ENCODE measurements at regions not wholly inside any gene's neighbourhood (a gene's known extent, or its start where the extent isn't known, plus 50 kb on each side); places are given as distances from the start of the nearest gene placed in this dataset.
"Not testable (repeated sequence)": the region's sequence is repeated elsewhere in the genome, so short reads cannot be mapped to it uniquely, and the experiment has no call there.

GRCh38 chr3:70675810-70676209 lies 363.4 kb upstream of the MDFIC2 start:
- not testable (repeated sequence) for H2AFZ ChIP-seq (ENCODE audit: insufficient read depth, low read length, poor library complexity); H3K18ac ChIP-seq (ENCODE audit: low read length); H3K27me3 ChIP-seq (ENCODE audit: insufficient read depth, low read length); H3K9ac ChIP-seq (ENCODE audit: low read length); H3K23ac ChIP-seq (ENCODE audit: low read length); H3K4ac ChIP-seq (ENCODE audit: low read depth, low read length); H3K79me2 ChIP-seq (ENCODE audit: control insufficient read depth, insufficient read depth, low read length, poor library complexity); H3K4me1 ChIP-seq (ENCODE audit: control insufficient read depth in 1 of 2, insufficient read depth in 2 of 2, low read length in 2 of 2); H2BK120ac ChIP-seq (ENCODE audit: insufficient read depth, low read length, poor library complexity); H3K27ac ChIP-seq (ENCODE audit: low read depth, low read length); H4K12ac ChIP-seq (ENCODE audit: low read depth, low read length); H2AK5ac ChIP-seq (ENCODE audit: low read length); H3K4me3 ChIP-seq (ENCODE audit: low read depth, low read length); H4K91ac ChIP-seq (ENCODE audit: low read depth, low read length); H4K8ac ChIP-seq (ENCODE audit: low read depth, low read length); H2BK5ac ChIP-seq (ENCODE audit: low read depth, low read length, poor library complexity); DNase-seq; H3K79me1 ChIP-seq (ENCODE audit: low read length); H3K9me3 ChIP-seq (ENCODE audit: insufficient read depth, low read depth, low read length); H3K14ac ChIP-seq (ENCODE audit: low read length); H3K36me3 ChIP-seq (ENCODE audit: control insufficient read depth in 1 of 2, insufficient read depth in 2 of 2, low read length in 2 of 2); H2BK12ac ChIP-seq (ENCODE audit: low read length); H3K4me2 ChIP-seq (ENCODE audit: low read length)
- no CpG with 5 or more reads among the region's 3 CpGs for WGBS (ENCODE audit: extremely low coverage, insufficient coverage, insufficient read length)

- Histone ChIP-seq H3K4me3 (ENCODE audit: low read depth, low read length) (no peak overlapping the region), H2BK120ac (ENCODE audit: insufficient read depth, low read length, poor library complexity) (no peak overlapping the region), H3K79me2 (ENCODE audit: control insufficient read depth, insufficient read depth, low read length, poor library complexity) (no peaks in the 10 kb centered on the region), H3K27me3 (ENCODE audit: insufficient read depth, low read length) (no peaks in the 10 kb centered on the region), H3K9me3 (ENCODE audit: insufficient read depth, low read depth, low read length) (no peaks in the 10 kb centered on the region), H3K4ac (ENCODE audit: low read depth, low read length) (no peak overlapping the region), H3K79me1 (ENCODE audit: low read length) (no peaks in the 10 kb centered on the region), H3K14ac (ENCODE audit: low read length) (no peak overlapping the region), H2BK12ac (ENCODE audit: low read length) (no peak overlapping the region), H2AFZ (ENCODE audit: insufficient read depth, low read length, poor library complexity) (no peak overlapping the region), H3K4me1 (ENCODE audit: control insufficient read depth in 1 of 2, insufficient read depth in 2 of 2, low read length in 2 of 2) (no peaks in the 10 kb centered on the region), H3K36me3 (ENCODE audit: control insufficient read depth in 1 of 2, insufficient read depth in 2 of 2, low read length in 2 of 2) (no peaks in the 10 kb centered on the region), H3K23ac (ENCODE audit: low read length) (no peak overlapping the region), H4K91ac (ENCODE audit: low read depth, low read length) (no peak overlapping the region), H3K4me2 (ENCODE audit: low read length) (no peak overlapping the region), H4K8ac (ENCODE audit: low read depth, low read length) (no peak overlapping the region), H4K12ac (ENCODE audit: low read depth, low read length) (no peak overlapping the region), H3K27ac (ENCODE audit: low read depth, low read length) (no peak overlapping the region), H3K18ac (ENCODE audit: low read length) (no peak overlapping the region), H2BK5ac (ENCODE audit: low read depth, low read length, poor library complexity) (no peak overlapping the region), H3K9ac (ENCODE audit: low read length) (no peak overlapping the region), H2AK5ac (ENCODE audit: low read length) (no peak overlapping the region)
- no CpG with 5 or more reads among the region's 11 CpGs for WGBS (ENCODE audit: extremely low coverage, insufficient coverage, insufficient read length)
- no peak for DNase-seq
Observed at GRCh38 chr3:70658513-70659310, 346.3 kb upstream of the MDFIC2 start.

GRCh38 chr3:70657454-70657853 lies 345.0 kb upstream of the MDFIC2 start:
- no CpG with 5 or more reads among the region's 2 CpGs for WGBS (ENCODE audit: extremely low coverage, insufficient coverage, insufficient read length)

GRCh38 chr3:70647823-70648222 lies 335.4 kb upstream of the MDFIC2 start:
- Histone ChIP-seq H2AFZ (ENCODE audit: insufficient read depth, low read length, poor library complexity) (no peak overlapping the region), H3K18ac (ENCODE audit: low read length) (no peak overlapping the region), H4K8ac (ENCODE audit: low read depth, low read length) (no peak overlapping the region), H3K4me1 (ENCODE audit: control insufficient read depth in 1 of 2, insufficient read depth in 2 of 2, low read length in 2 of 2) (no peaks in the 10 kb centered on the region), H4K12ac (ENCODE audit: low read depth, low read length) (no peak overlapping the region), H3K9ac (ENCODE audit: low read length) (no peak overlapping the region), H2BK12ac (ENCODE audit: low read length) (no peak overlapping the region), H3K4ac (ENCODE audit: low read depth, low read length) (no peak overlapping the region), H3K79me2 (ENCODE audit: control insufficient read depth, insufficient read depth, low read length, poor library complexity) (no peaks in the 10 kb centered on the region), H3K36me3 (ENCODE audit: control insufficient read depth in 1 of 2, insufficient read depth in 2 of 2, low read length in 2 of 2) (no peaks in the 10 kb centered on the region), H3K27me3 (ENCODE audit: insufficient read depth, low read length) (no peaks in the 10 kb centered on the region), H3K79me1 (ENCODE audit: low read length) (no peaks in the 10 kb centered on the region), H4K91ac (ENCODE audit: low read depth, low read length) (no peak overlapping the region), H2BK120ac (ENCODE audit: insufficient read depth, low read length, poor library complexity) (no peak overlapping the region), H2AK5ac (ENCODE audit: low read length) (no peak overlapping the region), H3K4me3 (ENCODE audit: low read depth, low read length) (no peak overlapping the region), H3K9me3 (ENCODE audit: insufficient read depth, low read depth, low read length) (no peaks in the 10 kb centered on the region), H2BK5ac (ENCODE audit: low read depth, low read length, poor library complexity) (no peak overlapping the region), H3K27ac (ENCODE audit: low read depth, low read length) (no peak overlapping the region), H3K14ac (ENCODE audit: low read length) (no peak overlapping the region), H3K23ac (ENCODE audit: low read length) (no peak overlapping the region), H3K4me2 (ENCODE audit: low read length) (no peak overlapping the region)
- no CpG with 5 or more reads among the region's 2 CpGs for WGBS (ENCODE audit: extremely low coverage, insufficient coverage, insufficient read length)
- DNase-seq = no peak

More at GRCh38 chr3:70657454-70657853, 345.0 kb upstream of the MDFIC2 start:
- no peak overlapping the region for H2AK5ac ChIP-seq (ENCODE audit: low read length)
- no peaks in the 10 kb centered on the region for H3K4me1 ChIP-seq (ENCODE audit: control insufficient read depth in 1 of 2, insufficient read depth in 2 of 2, low read length in 2 of 2)
- H3K18ac ChIP-seq (ENCODE audit: low read length) = no peak overlapping the region
- H4K91ac ChIP-seq (ENCODE audit: low read depth, low read length) = no peak overlapping the region
- no peak for DNase-seq
- no peaks in the 10 kb centered on the region for H3K9me3 ChIP-seq (ENCODE audit: insufficient read depth, low read depth, low read length)
- no peak overlapping the region for H3K4ac ChIP-seq (ENCODE audit: low read depth, low read length)
- H4K8ac ChIP-seq (ENCODE audit: low read depth, low read length) = no peak overlapping the region
- no peak overlapping the region for H2BK12ac ChIP-seq (ENCODE audit: low read length)
- no peak overlapping the region for H2BK5ac ChIP-seq (ENCODE audit: low read depth, low read length, poor library complexity)
- H3K9ac ChIP-seq (ENCODE audit: low read length) = no peak overlapping the region
- H3K4me3 ChIP-seq (ENCODE audit: low read depth, low read length) = no peak overlapping the region
- H3K27ac ChIP-seq (ENCODE audit: low read depth, low read length) = no peak overlapping the region
- H3K79me1 ChIP-seq (ENCODE audit: low read length) = no peaks in the 10 kb centered on the region
- no peaks in the 10 kb centered on the region for H3K79me2 ChIP-seq (ENCODE audit: control insufficient read depth, insufficient read depth, low read length, poor library complexity)
- H3K36me3 ChIP-seq (ENCODE audit: control insufficient read depth in 1 of 2, insufficient read depth in 2 of 2, low read length in 2 of 2) = no peaks in the 10 kb centered on the region
- H2AFZ ChIP-seq (ENCODE audit: insufficient read depth, low read length, poor library complexity) = no peak overlapping the region
- H3K27me3 ChIP-seq (ENCODE audit: insufficient read depth, low read length) = no peaks in the 10 kb centered on the region
- H3K14ac ChIP-seq (ENCODE audit: low read length) = no peak overlapping the region
- H4K12ac ChIP-seq (ENCODE audit: low read depth, low read length) = no peak overlapping the region
- H3K4me2 ChIP-seq (ENCODE audit: low read length) = no peak overlapping the region
- H2BK120ac ChIP-seq (ENCODE audit: insufficient read depth, low read length, poor library complexity) = no peak overlapping the region
- H3K23ac ChIP-seq (ENCODE audit: low read length) = no peak overlapping the region
